Peyer's patch (tissue), 4 donors: ENCODE measurements at regions not wholly inside any gene's neighbourhood (a gene's known extent, or its start where the extent isn't known, plus 50 kb on each side); places are given as distances from the start of the nearest gene placed in this dataset.

ENCODE experiments used
- POLR2A ChIP-seq, 2 donors: fragments of 450-650 bp; IDR thresholded peaks; one replicate each; pipeline ENCODE4 v1.5.1; 2017; ENCODE audit warnings: antibody characterized with exemption in 2 of 2, mild to moderate bottlenecking in 2 of 2, moderate library complexity in 2 of 2
- TF ChIP-seq, protein P1 (sequence below), 6 experiments: fragments of 450-650 bp in 4 of 6; fragments of 200-600 bp in 2 of 6; sonication (generic) in 1 of 6; IDR thresholded peaks; one replicate each; pipeline ENCODE4 v1.5.1; 2017 to 2019; ENCODE audit warnings: antibody characterized with exemption in 6 of 6, mild to moderate bottlenecking in 3 of 6, moderate library complexity in 1 of 6

DNA sequence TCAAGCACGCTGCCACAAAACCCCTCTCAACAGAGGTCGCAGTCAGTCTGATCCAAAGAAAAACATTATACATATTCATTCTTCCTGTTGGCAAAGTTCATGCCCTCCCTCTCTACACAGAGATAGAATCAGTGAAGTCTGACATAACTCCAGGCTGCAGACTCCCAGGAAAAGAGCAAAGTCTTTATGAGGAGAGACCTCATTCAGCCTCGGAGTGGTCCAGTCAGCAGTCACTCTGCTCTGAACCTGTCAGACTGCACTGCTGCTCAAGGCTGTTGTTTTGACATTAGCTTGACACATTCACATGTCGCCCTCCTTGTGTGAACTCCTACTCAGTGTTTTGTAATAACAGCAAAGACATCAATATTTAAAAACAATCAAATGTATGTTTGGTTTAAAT is 241.2 kb upstream of the G2E3 start:
- TF ChIP-seq, protein P1, sequence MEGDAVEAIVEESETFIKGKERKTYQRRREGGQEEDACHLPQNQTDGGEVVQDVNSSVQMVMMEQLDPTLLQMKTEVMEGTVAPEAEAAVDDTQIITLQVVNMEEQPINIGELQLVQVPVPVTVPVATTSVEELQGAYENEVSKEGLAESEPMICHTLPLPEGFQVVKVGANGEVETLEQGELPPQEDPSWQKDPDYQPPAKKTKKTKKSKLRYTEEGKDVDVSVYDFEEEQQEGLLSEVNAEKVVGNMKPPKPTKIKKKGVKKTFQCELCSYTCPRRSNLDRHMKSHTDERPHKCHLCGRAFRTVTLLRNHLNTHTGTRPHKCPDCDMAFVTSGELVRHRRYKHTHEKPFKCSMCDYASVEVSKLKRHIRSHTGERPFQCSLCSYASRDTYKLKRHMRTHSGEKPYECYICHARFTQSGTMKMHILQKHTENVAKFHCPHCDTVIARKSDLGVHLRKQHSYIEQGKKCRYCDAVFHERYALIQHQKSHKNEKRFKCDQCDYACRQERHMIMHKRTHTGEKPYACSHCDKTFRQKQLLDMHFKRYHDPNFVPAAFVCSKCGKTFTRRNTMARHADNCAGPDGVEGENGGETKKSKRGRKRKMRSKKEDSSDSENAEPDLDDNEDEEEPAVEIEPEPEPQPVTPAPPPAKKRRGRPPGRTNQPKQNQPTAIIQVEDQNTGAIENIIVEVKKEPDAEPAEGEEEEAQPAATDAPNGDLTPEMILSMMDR (IDR thresholded peaks at IDR 0.05) = no peak
- no peak for TF ChIP-seq POLR2A (IDR thresholded peaks at IDR 0.05)
